GM12878 (cell line): ENCODE measurements at regions not wholly inside any gene's neighbourhood (a gene's known extent, or its start where the extent isn't known, plus 50 kb on each side); places are given as distances from the start of the nearest gene placed in this dataset.

Experiments
- EGR1 ChIP-seq, 2 experiments: IDR thresholded peaks; 1 replicate in 1 of 2; 2 replicates in 1 of 2; pipeline ENCODE4 v1.6.1; 2011 to 2012; ENCODE audit warnings: low read depth in 2 of 2, low read length in 2 of 2, borderline replicate concordance in 1 of 2, mild to moderate bottlenecking in 1 of 2, moderate library complexity in 1 of 2
- EZH2 ChIP-seq: IDR thresholded peaks from 2 replicates; pipeline ENCODE4 v1.6.1; 2012; ENCODE audit warnings: low read depth, mild to moderate bottlenecking, control low read depth, inconsistent platforms, low read length, borderline replicate concordance; ENCODE audit not compliant: control insufficient read depth
- NFIC ChIP-seq: IDR thresholded peaks from 2 replicates; pipeline ENCODE4 v1.6.1; 2012; ENCODE audit warnings: low read depth, mild to moderate bottlenecking, inconsistent platforms, low read length, moderate library complexity
- RBBP5 ChIP-seq: fragments of 200-600 bp; sonication (generic); conservative IDR thresholded peaks from 2 replicates; pipeline ENCODE4 v1.6.1; 2016
- RELA ChIP-seq: fragments of 450-650 bp; IDR thresholded peaks from 2 replicates; pipeline ENCODE4 v1.8.0; 2014; ENCODE audit warnings: borderline replicate concordance; ENCODE audit not compliant: partially characterized antibody
- STAT1 ChIP-seq: fragments of 450-650 bp; conservative IDR thresholded peaks from 2 replicates; pipeline ENCODE4 v1.6.1; 2014; ENCODE audit warnings: antibody characterized with exemption, mild to moderate bottlenecking
- YY1 ChIP-seq: IDR thresholded peaks from 2 replicates; pipeline ENCODE4 v1.6.1; 2011; ENCODE audit warnings: low read depth, mild to moderate bottlenecking, low read length
- TF ChIP-seq, protein P1 (sequence below): IDR thresholded peaks from 2 replicates; pipeline ENCODE4 v1.6.1; 2011; ENCODE audit warnings: low read depth, low read length, improper control_type of control experiment, borderline replicate concordance
- TF ChIP-seq, protein P2 (sequence below), 3 experiments: IDR thresholded peaks in 2 of 3; conservative IDR thresholded peaks in 1 of 3; 2 replicates each; pipeline ENCODE4 v1.5.1; 2011; ENCODE audit warnings: low read depth in 3 of 3, low read length in 3 of 3, mild to moderate bottlenecking in 3 of 3, control low read depth in 2 of 3, moderate library complexity in 2 of 3, inconsistent platforms in 1 of 3, mixed read lengths in 1 of 3; ENCODE audit not compliant: control insufficient read depth in 2 of 3, insufficient read depth in 1 of 3; ENCODE audit errors: extremely low read depth in 1 of 3
- TF ChIP-seq, protein P3 (sequence below): IDR thresholded peaks from 2 replicates; pipeline ENCODE4 v1.6.1; 2011; ENCODE audit warnings: low read depth, mild to moderate bottlenecking, low read length, moderate library complexity, borderline replicate concordance; ENCODE audit errors: extremely low read depth
- TF ChIP-seq, protein P4 (sequence below): fragments of 450-650 bp; formaldehyde crosslinking; IDR thresholded peaks from 2 replicates; pipeline ENCODE4 v1.4.0; 2020; ENCODE audit warnings: mild to moderate bottlenecking, moderate library complexity
- TF ChIP-seq, protein P5 (sequence below): IDR thresholded peaks from 2 replicates; pipeline ENCODE4 v1.6.1; 2012; ENCODE audit warnings: mild to moderate bottlenecking, low read depth, low read length

DNA sequence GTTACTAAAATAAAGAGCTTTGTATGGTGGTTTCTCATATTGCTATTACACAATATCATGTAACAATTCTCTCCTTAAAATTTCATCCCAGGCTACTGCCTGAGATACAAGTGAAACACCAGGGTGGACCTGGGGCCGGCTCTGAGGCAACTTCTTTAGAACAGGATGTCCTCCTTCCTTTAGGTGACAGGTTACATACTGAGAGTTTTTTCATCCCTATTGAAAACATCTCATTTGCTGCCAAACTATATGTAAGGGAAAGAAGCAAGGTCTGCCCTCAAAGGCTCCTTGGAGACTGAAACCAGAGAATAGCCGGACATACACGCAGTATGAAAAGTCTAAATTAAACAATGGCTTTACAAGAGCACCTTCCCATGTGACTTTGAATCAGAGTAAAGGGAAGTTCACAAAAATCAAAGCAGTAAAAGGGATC is 139.9 kb downstream of the DUSP6 start:
- TF ChIP-seq RELA (no peak), EGR1 (IDR thresholded peaks at IDR 0.05; ENCODE audit: borderline replicate concordance in 1 of 2, low read depth in 2 of 2, low read length in 2 of 2) (no peak), YY1 (no peak), EZH2 (no peak), RBBP5 (no peak), STAT1 (no peak), NFIC (no peak)
- TF ChIP-seq, protein P1, sequence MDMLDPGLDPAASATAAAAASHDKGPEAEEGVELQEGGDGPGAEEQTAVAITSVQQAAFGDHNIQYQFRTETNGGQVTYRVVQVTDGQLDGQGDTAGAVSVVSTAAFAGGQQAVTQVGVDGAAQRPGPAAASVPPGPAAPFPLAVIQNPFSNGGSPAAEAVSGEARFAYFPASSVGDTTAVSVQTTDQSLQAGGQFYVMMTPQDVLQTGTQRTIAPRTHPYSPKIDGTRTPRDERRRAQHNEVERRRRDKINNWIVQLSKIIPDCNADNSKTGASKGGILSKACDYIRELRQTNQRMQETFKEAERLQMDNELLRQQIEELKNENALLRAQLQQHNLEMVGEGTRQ, result no peak
- TF ChIP-seq, protein P2, sequence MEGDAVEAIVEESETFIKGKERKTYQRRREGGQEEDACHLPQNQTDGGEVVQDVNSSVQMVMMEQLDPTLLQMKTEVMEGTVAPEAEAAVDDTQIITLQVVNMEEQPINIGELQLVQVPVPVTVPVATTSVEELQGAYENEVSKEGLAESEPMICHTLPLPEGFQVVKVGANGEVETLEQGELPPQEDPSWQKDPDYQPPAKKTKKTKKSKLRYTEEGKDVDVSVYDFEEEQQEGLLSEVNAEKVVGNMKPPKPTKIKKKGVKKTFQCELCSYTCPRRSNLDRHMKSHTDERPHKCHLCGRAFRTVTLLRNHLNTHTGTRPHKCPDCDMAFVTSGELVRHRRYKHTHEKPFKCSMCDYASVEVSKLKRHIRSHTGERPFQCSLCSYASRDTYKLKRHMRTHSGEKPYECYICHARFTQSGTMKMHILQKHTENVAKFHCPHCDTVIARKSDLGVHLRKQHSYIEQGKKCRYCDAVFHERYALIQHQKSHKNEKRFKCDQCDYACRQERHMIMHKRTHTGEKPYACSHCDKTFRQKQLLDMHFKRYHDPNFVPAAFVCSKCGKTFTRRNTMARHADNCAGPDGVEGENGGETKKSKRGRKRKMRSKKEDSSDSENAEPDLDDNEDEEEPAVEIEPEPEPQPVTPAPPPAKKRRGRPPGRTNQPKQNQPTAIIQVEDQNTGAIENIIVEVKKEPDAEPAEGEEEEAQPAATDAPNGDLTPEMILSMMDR (IDR thresholded peaks at IDR 0.05 in 2 of 3, conservative IDR thresholded peaks at IDR 0.05 in 1 of 3; ENCODE audit: control insufficient read depth in 2 of 3, extremely low read depth in 1 of 3, insufficient read depth in 1 of 3, low read depth in 3 of 3, low read length in 3 of 3), result no peak
- TF ChIP-seq, protein P3, sequence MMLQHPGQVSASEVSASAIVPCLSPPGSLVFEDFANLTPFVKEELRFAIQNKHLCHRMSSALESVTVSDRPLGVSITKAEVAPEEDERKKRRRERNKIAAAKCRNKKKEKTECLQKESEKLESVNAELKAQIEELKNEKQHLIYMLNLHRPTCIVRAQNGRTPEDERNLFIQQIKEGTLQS, result no peak
- TF ChIP-seq, protein P4, sequence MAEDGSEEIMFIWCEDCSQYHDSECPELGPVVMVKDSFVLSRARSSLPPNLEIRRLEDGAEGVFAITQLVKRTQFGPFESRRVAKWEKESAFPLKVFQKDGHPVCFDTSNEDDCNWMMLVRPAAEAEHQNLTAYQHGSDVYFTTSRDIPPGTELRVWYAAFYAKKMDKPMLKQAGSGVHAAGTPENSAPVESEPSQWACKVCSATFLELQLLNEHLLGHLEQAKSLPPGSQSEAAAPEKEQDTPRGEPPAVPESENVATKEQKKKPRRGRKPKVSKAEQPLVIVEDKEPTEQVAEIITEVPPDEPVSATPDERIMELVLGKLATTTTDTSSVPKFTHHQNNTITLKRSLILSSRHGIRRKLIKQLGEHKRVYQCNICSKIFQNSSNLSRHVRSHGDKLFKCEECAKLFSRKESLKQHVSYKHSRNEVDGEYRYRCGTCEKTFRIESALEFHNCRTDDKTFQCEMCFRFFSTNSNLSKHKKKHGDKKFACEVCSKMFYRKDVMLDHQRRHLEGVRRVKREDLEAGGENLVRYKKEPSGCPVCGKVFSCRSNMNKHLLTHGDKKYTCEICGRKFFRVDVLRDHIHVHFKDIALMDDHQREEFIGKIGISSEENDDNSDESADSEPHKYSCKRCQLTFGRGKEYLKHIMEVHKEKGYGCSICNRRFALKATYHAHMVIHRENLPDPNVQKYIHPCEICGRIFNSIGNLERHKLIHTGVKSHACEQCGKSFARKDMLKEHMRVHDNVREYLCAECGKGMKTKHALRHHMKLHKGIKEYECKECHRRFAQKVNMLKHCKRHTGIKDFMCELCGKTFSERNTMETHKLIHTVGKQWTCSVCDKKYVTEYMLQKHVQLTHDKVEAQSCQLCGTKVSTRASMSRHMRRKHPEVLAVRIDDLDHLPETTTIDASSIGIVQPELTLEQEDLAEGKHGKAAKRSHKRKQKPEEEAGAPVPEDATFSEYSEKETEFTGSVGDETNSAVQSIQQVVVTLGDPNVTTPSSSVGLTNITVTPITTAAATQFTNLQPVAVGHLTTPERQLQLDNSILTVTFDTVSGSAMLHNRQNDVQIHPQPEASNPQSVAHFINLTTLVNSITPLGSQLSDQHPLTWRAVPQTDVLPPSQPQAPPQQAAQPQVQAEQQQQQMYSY (CRISPR knock-in tag), result no peak
- TF ChIP-seq, protein P5, sequence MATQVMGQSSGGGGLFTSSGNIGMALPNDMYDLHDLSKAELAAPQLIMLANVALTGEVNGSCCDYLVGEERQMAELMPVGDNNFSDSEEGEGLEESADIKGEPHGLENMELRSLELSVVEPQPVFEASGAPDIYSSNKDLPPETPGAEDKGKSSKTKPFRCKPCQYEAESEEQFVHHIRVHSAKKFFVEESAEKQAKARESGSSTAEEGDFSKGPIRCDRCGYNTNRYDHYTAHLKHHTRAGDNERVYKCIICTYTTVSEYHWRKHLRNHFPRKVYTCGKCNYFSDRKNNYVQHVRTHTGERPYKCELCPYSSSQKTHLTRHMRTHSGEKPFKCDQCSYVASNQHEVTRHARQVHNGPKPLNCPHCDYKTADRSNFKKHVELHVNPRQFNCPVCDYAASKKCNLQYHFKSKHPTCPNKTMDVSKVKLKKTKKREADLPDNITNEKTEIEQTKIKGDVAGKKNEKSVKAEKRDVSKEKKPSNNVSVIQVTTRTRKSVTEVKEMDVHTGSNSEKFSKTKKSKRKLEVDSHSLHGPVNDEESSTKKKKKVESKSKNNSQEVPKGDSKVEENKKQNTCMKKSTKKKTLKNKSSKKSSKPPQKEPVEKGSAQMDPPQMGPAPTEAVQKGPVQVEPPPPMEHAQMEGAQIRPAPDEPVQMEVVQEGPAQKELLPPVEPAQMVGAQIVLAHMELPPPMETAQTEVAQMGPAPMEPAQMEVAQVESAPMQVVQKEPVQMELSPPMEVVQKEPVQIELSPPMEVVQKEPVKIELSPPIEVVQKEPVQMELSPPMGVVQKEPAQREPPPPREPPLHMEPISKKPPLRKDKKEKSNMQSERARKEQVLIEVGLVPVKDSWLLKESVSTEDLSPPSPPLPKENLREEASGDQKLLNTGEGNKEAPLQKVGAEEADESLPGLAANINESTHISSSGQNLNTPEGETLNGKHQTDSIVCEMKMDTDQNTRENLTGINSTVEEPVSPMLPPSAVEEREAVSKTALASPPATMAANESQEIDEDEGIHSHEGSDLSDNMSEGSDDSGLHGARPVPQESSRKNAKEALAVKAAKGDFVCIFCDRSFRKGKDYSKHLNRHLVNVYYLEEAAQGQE, result no peak
